Transverse colon (tissue), 3 donors: ENCODE measurements at regions not wholly inside any gene's neighbourhood (a gene's known extent, or its start where the extent isn't known, plus 50 kb on each side); places are given as distances from the start of the nearest gene placed in this dataset.

ENCODE experiments used
- CTCF ChIP-seq, 5 experiments: fragments of 200-600 bp in 3 of 5; fragments of 450-650 bp in 2 of 5; sonication (generic) in 3 of 5; IDR thresholded peaks; 1 replicate in 2 of 5; 2 replicates in 3 of 5; pipeline ENCODE4 v1.5.1; 2016 to 2017; ENCODE audit warnings: antibody characterized with exemption in 5 of 5, inconsistent platforms in 3 of 5, mild to moderate bottlenecking in 2 of 5, moderate library complexity in 1 of 5
- POLR2A ChIP-seq: fragments of 450-650 bp; IDR thresholded peaks from one replicate; pipeline ENCODE4 v1.6.1; 2016; ENCODE audit warnings: antibody characterized with exemption, mild to moderate bottlenecking, moderate library complexity

- TF ChIP-seq CTCF (IDR thresholded peaks at IDR 0.05) (no peak), POLR2A (no peak)
Measured at GRCh38 chr1:163826500-163826899, 504.7 kb downstream of the NUF2 start.
